Mucosa of descending colon (tissue), 3 donors: ENCODE measurements at regions not wholly inside any gene's neighbourhood (a gene's known extent, or its start where the extent isn't known, plus 50 kb on each side); places are given as distances from the start of the nearest gene placed in this dataset.

Source experiments
- ATAC-seq: fragments of 200-7000 bp; cut with Tn5 transposase; one replicate; pipeline ENCODE4 v1.9.1; 2020; ENCODE audit warnings: mild to moderate bottlenecking, moderate library complexity
- DNase-seq, 3 donors: peaks; one replicate each; pipeline ENCODE4 v3.0.0-alpha.2; 2020
- H3K36me3 ChIP-seq: fragments of 200-600 bp; one replicate; pipeline ENCODE4 v1.8.0; 2021; ENCODE audit warnings: low read depth, mild to moderate bottlenecking
- H3K4me1 ChIP-seq: fragments of 200-600 bp; one replicate; pipeline ENCODE4 v1.8.0; 2021; ENCODE audit warnings: low read depth, mild to moderate bottlenecking
- H3K4me3 ChIP-seq: fragments of 200-600 bp; one replicate; pipeline ENCODE4 v1.8.0; 2021; ENCODE audit warnings: mild to moderate bottlenecking
- H3K9me3 ChIP-seq: fragments of 200-600 bp; one replicate; pipeline ENCODE4 v1.8.0; 2021; ENCODE audit warnings: mild to moderate bottlenecking
- CTCF ChIP-seq: fragments of 200-600 bp; IDR thresholded peaks from one replicate; pipeline ENCODE4 v1.8.0; 2022; ENCODE audit warnings: antibody characterized with exemption, mild to moderate bottlenecking
- intact Hi-C, 2 donors: fragments of 100-400 bp; cut with DNase I in 1 of 2; cut with micrococcal nuclease in 1 of 2; formaldehyde crosslinking; loops; one replicate each; pipeline versions ENCODE4 v1.11.0 to v1.11.1; 2022; cut with DNase I, micrococcal nuclease
- donor health status: DM: no; HTN: no; CAD: no; lungs with moderate emphysema.
- donor health status: DM: no; HTN: no; CAD: no.
- donor health status: DM: no; HTN: yes; CAD: no.

- DNase-seq (no peak), ATAC-seq (no peak)
- Histone ChIP-seq H3K36me3 (no peaks in the 10 kb centered on the region), H3K4me1 (peaks cover 7% of the 10 kb centered on the region), H3K4me3 (no peak overlapping the region), H3K9me3 (no peaks in the 10 kb centered on the region)
- no peak for TF ChIP-seq CTCF
- intact Hi-C loops = no loop called here
Observed at GRCh38 chr21:35198982-35199732, 150.1 kb upstream of the RUNX1 start.

DNA sequence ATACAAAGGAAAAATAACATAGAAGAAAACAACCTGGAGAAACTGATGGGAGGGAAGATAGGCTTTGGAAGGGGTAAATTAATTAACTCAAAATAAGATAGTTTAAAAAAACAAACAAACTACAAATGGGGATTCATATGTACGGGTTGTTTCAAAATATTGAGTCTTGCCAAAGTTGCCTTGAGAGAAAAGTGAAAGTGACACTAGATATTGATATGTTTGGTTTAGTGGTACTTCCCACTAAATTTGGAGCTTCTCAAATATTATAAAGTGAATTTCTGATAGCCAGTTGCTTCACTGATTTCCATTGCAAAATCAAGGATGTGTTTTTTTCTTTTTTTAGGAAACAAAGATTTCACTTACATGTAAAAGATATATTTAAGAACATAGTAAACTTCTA, 149.5 kb upstream of the RUNX1 start:
- no peak overlapping the region for H3K4me3 ChIP-seq
- TF ChIP-seq CTCF = no peak
- intact Hi-C loops = no loop called here
- no peaks in the 10 kb centered on the region for H3K9me3 ChIP-seq
- no peaks in the 10 kb centered on the region for H3K36me3 ChIP-seq
- DNase-seq (no peak), ATAC-seq (no peak)
- H3K4me1 ChIP-seq = peaks cover 7% of the 10 kb centered on the region

DNA sequence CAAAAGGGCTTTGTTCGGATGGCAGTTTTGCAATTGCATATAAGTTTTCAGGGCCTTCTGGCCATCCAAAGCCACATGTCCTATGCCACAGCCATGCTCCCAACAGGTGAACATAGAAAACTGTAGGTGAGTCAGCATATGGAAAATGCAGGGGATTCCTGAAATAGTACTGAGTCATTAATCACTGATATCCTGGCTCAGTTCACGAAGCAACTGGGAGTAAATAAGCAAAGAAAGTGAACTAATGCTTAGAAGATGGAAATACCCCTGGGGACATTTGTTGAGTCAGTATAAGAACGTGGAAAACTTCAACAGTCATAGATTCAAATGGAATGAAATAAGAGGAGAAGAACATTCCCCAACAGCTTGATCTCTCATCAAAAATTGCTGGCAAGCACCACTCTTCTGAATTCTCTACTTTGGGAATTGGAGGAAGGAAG, 148.9 kb upstream of the RUNX1 start:
- H3K36me3 ChIP-seq = no peaks in the 10 kb centered on the region
- H3K4me3 ChIP-seq = no peak overlapping the region
- peaks cover 5% of the 10 kb centered on the region for H3K4me1 ChIP-seq
- TF ChIP-seq CTCF = no peak
- no peaks in the 10 kb centered on the region for H3K9me3 ChIP-seq
- intact Hi-C loops = no loop called here
- no peak for ATAC-seq
- no peak for DNase-seq

DNA sequence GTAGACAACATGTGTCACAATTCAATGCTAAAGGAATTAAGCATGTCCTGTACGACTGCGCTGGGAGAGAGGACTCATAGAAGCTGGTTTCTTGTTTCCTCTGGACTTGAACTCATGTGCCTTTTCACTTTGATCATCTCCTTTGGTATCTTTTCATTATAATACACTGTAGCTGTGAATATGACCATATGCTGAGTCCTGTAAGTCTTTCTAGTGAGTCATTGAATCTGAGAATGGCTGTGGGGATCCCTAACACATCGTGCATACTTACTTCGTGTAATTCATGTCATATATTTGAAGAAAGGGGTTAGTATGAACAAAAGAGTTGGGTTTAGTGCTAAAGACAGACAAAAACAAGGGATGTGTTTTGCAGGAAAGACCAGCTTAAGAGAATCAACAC, 148.1 kb upstream of the RUNX1 start:
- no peak overlapping the region for H3K4me3 ChIP-seq
- no peaks in the 10 kb centered on the region for H3K4me1 ChIP-seq
- H3K36me3 ChIP-seq = no peaks in the 10 kb centered on the region
- H3K9me3 ChIP-seq = no peaks in the 10 kb centered on the region
- intact Hi-C loops = no loop called here
- TF ChIP-seq CTCF = no peak
- DNase-seq (no peak), ATAC-seq (no peak)

DNA sequence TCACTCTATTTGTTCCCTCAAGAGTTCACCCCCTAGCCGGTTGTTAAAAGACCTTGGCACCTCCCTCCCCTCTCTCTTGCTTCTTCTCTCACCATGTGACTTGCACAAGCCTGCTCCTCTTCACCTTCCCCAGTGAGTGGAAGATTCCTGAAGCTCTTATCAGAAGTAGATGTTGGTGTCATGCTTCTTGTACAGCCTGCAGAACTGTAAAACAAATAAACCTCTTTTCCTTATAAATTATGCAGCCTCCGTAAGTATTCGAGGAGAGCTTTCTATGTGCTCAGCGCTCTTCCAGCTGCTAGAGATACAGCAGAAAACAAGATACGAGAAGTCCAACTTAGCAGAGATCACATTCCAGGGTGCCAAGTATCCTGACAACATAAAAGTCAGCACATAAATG, 147.0 kb upstream of the RUNX1 start:
- no peak overlapping the region for H3K4me3 ChIP-seq
- no peaks in the 10 kb centered on the region for H3K36me3 ChIP-seq
- DNase-seq (no peak), ATAC-seq (no peak)
- H3K4me1 ChIP-seq = no peaks in the 10 kb centered on the region
- H3K9me3 ChIP-seq = no peaks in the 10 kb centered on the region
- intact Hi-C loops = no loop called here
- no peak for TF ChIP-seq CTCF

GRCh38 chr21:35195232-35195631, 146.1 kb upstream of the RUNX1 start:
- Histone ChIP-seq H3K36me3 (no peaks in the 10 kb centered on the region), H3K4me3 (no peak overlapping the region), H3K9me3 (no peaks in the 10 kb centered on the region), H3K4me1 (no peaks in the 10 kb centered on the region)
- intact Hi-C loops = no loop called here
- ATAC-seq (no peak), DNase-seq (no peak)
- no peak for TF ChIP-seq CTCF
